Lower leg skin (tissue), 3 donors: ENCODE measurements at regions not wholly inside any gene's neighbourhood (a gene's known extent, or its start where the extent isn't known, plus 50 kb on each side); places are given as distances from the start of the nearest gene placed in this dataset.
"Not testable (repeated sequence)": the region's sequence is repeated elsewhere in the genome, so short reads cannot be mapped to it uniquely, and the experiment has no call there.

Experiments
- CTCF ChIP-seq, 3 donors: fragments of 450-650 bp; IDR thresholded peaks; one replicate each; pipeline ENCODE4 v1.5.1; 2016; ENCODE audit warnings: antibody characterized with exemption in 3 of 3, mild to moderate bottlenecking in 3 of 3, moderate library complexity in 2 of 3
- POLR2A ChIP-seq, 2 donors: fragments of 450-650 bp; IDR thresholded peaks; one replicate each; pipeline ENCODE4 v1.6.1; 2016 to 2017; ENCODE audit warnings: antibody characterized with exemption in 2 of 2, mild to moderate bottlenecking in 1 of 2, moderate library complexity in 1 of 2

DNA sequence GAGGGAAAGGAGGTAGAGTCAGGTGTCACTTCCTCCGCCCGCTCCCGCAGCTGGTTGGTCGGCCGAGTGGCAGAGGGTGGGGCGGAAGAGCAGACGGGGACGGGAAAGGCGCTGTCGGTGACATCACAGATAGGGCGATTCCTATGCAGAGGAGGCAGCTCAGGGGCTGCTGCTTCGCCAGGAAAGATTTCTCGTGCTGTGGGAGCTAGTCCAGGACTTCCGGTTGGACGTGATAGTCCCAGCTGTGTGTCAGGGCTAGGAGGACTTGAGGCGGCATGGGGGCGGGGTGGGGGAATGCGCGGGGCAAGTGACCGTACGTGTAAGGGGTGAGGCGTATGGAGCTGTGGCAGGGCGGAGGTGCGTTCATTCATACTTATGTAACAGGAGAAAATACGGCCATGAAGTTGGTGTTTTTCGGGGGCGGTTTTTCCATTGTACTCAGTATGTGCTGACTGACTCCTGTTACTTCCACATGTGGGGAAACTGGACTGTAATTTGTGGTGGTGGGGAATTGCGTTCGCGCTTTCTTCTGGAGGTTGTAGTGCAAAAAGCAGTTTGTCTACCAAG lies 60.1 kb upstream of the NBPF8 start:
- not testable (repeated sequence) for TF ChIP-seq CTCF, POLR2A (IDR thresholded peaks at IDR 0.05)
